Mucosa of stomach (tissue), 1 donor: ENCODE measurements at regions not wholly inside any gene's neighbourhood (a gene's known extent, or its start where the extent isn't known, plus 50 kb on each side); places are given as distances from the start of the nearest gene placed in this dataset.

Experiments
- H3K27me3 ChIP-seq: one replicate; pipeline ENCODE4 v1.7.0; 2013; ENCODE audit warnings: mild to moderate bottlenecking, low read length; ENCODE audit not compliant: control insufficient read depth, insufficient read depth
- H3K36me3 ChIP-seq: one replicate; pipeline ENCODE4 v1.7.0; 2013; ENCODE audit warnings: low read length; ENCODE audit not compliant: control insufficient read depth, insufficient read depth
- H3K4me1 ChIP-seq: one replicate; pipeline ENCODE4 v1.7.0; 2013; ENCODE audit warnings: mild to moderate bottlenecking, low read length; ENCODE audit not compliant: control insufficient read depth, insufficient read depth
- H3K4me3 ChIP-seq: one replicate; pipeline ENCODE4 v1.7.0; 2013; ENCODE audit warnings: low read length
- H3K9ac ChIP-seq: one replicate; pipeline ENCODE4 v1.7.0; 2013; ENCODE audit warnings: mild to moderate bottlenecking, low read length, moderate library complexity
- H3K9me3 ChIP-seq: one replicate; pipeline ENCODE4 v1.7.0; 2013; ENCODE audit warnings: mild to moderate bottlenecking, low read length, moderate library complexity; ENCODE audit not compliant: control insufficient read depth
- donor health status: Pancreatic carcinoma.

GRCh38 chr6:10163203-10163962 is 251.5 kb downstream of the TFAP2A start:
- Histone ChIP-seq H3K27me3 (no peaks in the 10 kb centered on the region), H3K9me3 (no peaks in the 10 kb centered on the region), H3K4me3 (no peak overlapping the region), H3K4me1 (no peaks in the 10 kb centered on the region), H3K36me3 (no peaks in the 10 kb centered on the region), H3K9ac (no peak overlapping the region)

GRCh38 chr6:10156875-10157274 is 258.0 kb downstream of the TFAP2A start:
- H3K4me3 ChIP-seq = no peak overlapping the region
- H3K4me1 ChIP-seq = no peaks in the 10 kb centered on the region
- no peaks in the 10 kb centered on the region for H3K27me3 ChIP-seq
- H3K9me3 ChIP-seq = no peaks in the 10 kb centered on the region
- H3K36me3 ChIP-seq = no peaks in the 10 kb centered on the region
- H3K9ac ChIP-seq = no peak overlapping the region

DNA sequence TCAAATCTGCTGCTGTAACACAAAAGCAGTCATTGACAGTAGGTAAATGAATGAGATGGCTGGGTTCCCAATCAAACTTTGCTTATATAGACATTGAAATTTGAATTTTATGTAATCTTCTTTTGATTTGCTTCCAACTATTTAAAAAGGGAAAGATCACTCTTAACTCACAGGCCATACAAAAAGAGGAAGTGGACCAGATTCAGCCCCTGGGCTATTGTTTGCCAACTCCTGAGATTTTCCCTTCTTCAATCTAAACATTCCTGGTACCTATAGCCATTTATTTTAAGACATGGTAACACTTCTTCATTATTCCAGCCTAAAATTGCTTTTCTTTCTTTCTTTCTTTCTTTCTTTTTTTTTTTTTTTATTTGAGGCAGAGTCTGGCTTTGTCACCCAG is 260.6 kb downstream of the TFAP2A start:
- H3K9ac ChIP-seq = no peak overlapping the region
- H3K4me1 ChIP-seq = no peaks in the 10 kb centered on the region
- H3K27me3 ChIP-seq = no peaks in the 10 kb centered on the region
- no peaks in the 10 kb centered on the region for H3K9me3 ChIP-seq
- H3K36me3 ChIP-seq = no peaks in the 10 kb centered on the region
- no peak overlapping the region for H3K4me3 ChIP-seq

- no peaks in the 10 kb centered on the region for H3K9me3 ChIP-seq
- H3K9ac ChIP-seq = no peak overlapping the region
- peaks cover 6% of the 10 kb centered on the region for H3K4me1 ChIP-seq
- H3K27me3 ChIP-seq = no peaks in the 10 kb centered on the region
- no peaks in the 10 kb centered on the region for H3K36me3 ChIP-seq
- H3K4me3 ChIP-seq = no peak overlapping the region
Measured at GRCh38 chr6:10151144-10151915, 263.5 kb downstream of the TFAP2A start.

GRCh38 chr6:10149603-10150002 is 265.3 kb downstream of the TFAP2A start:
- peaks cover 6% of the 10 kb centered on the region for H3K4me1 ChIP-seq
- no peaks in the 10 kb centered on the region for H3K27me3 ChIP-seq
- no peak overlapping the region for H3K9ac ChIP-seq
- no peaks in the 10 kb centered on the region for H3K9me3 ChIP-seq
- H3K4me3 ChIP-seq = no peak overlapping the region
- no peaks in the 10 kb centered on the region for H3K36me3 ChIP-seq

DNA sequence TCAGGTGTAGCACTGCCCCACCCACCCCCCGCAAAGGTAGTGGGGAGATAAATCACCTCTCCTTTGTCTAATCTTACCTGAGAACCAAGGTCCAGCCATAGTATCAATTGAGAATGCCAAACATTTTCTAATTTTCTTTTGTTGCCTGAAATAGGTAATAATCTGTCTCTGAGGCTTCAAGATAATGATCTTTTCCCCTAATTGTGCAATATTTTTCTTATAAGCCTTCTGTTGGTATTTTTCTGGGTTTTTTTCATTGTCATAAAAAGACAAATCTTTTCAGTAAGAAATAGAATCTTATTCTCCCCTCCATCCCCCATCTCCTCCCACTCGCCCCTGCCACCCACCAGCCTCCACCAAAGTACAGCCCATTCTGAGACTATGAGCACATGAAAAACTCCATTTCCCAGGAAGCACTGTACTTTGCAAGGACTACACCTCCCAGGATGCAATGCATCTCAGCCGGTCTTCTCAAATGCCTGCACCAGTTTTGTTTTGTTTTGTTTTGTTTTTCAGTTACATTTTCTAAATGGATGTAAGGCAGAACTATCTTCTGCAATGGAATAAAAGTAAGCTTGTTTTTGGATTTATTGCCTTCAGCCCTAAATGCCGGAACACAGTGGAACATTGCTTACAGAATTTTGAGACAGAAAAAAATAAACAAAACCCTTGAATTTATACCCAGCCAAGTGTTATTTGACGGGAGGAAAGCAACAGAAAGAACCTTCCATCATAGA is 268.0 kb downstream of the TFAP2A start:
- Histone ChIP-seq H3K36me3 (no peaks in the 10 kb centered on the region), H3K4me3 (no peak overlapping the region), H3K9me3 (no peaks in the 10 kb centered on the region), H3K27me3 (no peaks in the 10 kb centered on the region), H3K4me1 (peaks cover 10% of the 10 kb centered on the region), H3K9ac (no peak overlapping the region)

DNA sequence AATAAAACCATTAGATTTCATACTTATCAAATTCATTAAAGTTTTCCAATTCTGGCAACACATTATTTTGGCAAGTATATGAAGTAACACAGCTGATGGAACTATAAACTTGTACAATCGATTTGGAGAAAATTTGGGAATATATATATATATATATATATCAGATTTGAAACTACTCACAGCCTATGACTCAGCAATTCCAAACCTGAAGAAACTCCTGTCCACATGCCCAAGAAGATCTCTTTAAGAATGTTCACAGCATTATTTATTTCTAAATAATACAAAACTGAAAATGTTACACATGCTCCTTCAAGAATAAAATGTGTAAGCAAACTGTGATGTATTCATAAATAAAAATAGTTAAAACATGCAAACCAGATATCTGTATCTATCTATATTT is 270.1 kb downstream of the TFAP2A start:
- Histone ChIP-seq H3K4me1 (peaks cover 10% of the 10 kb centered on the region), H3K36me3 (no peaks in the 10 kb centered on the region), H3K9me3 (no peaks in the 10 kb centered on the region), H3K27me3 (no peaks in the 10 kb centered on the region), H3K9ac (no peak overlapping the region), H3K4me3 (no peak overlapping the region)

- Histone ChIP-seq H3K4me3 (no peak overlapping the region), H3K9me3 (no peaks in the 10 kb centered on the region), H3K27me3 (no peaks in the 10 kb centered on the region)
Measured at GRCh38 chr6:10141746-10142443, 273.0 kb downstream of the TFAP2A start.

DNA sequence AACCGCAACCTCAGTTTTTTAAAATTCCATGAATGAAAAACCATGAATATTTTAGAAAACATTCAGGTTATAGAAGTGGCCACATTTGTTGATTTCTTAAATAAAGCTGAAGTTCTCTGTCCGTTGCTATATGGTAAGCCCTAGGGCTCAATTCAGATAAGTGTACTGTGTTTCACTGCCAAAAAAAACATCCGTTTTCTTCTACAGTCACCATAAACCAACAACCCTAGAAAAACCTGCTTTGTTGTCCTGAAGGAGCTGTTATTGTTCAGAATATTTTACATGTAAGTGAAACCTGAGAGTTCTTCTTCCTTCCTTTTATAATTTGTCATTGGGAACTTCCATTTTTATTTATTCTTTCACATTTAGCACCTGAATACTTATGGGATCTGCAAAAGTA is 274.1 kb downstream of the TFAP2A start:
- Histone ChIP-seq H3K27me3 (no peaks in the 10 kb centered on the region), H3K4me3 (no peak overlapping the region), H3K9ac (no peak overlapping the region), H3K9me3 (no peaks in the 10 kb centered on the region), H3K36me3 (no peaks in the 10 kb centered on the region), H3K4me1 (peaks cover 4% of the 10 kb centered on the region)

More at GRCh38 chr6:10141746-10142443, 273.0 kb downstream of the TFAP2A start:
- no peaks in the 10 kb centered on the region for H3K36me3 ChIP-seq
- peaks cover 7% of the 10 kb centered on the region for H3K4me1 ChIP-seq
- no peak overlapping the region for H3K9ac ChIP-seq

GRCh38 chr6:10140136-10140535 is 274.7 kb downstream of the TFAP2A start:
- no peaks in the 10 kb centered on the region for H3K27me3 ChIP-seq
- H3K4me1 ChIP-seq = peaks cover 4% of the 10 kb centered on the region
- H3K9me3 ChIP-seq = no peaks in the 10 kb centered on the region
- no peak overlapping the region for H3K4me3 ChIP-seq
- H3K9ac ChIP-seq = no peak overlapping the region
- no peaks in the 10 kb centered on the region for H3K36me3 ChIP-seq

- Histone ChIP-seq H3K9me3 (no peaks in the 10 kb centered on the region), H3K27me3 (no peaks in the 10 kb centered on the region), H3K4me1 (peaks cover 4% of the 10 kb centered on the region), H3K4me3 (no peak overlapping the region), H3K36me3 (no peaks in the 10 kb centered on the region), H3K9ac (no peak overlapping the region)
Measured at GRCh38 chr6:10138917-10139316, 276.0 kb downstream of the TFAP2A start.
